ENCODE measurements at regions not wholly inside any gene's neighbourhood (a gene's known extent, or its start where the extent isn't known, plus 50 kb on each side); places are given as distances from the start of the nearest gene placed in this dataset.
A peak's percentile ranks its signal among the peaks of the same experiment; 100 is the strongest.
"Not testable (repeated sequence)": the region's sequence is repeated elsewhere in the genome, so short reads cannot be mapped to it uniquely, and the experiment has no call there.

- peaks cover 3 to 38% (median 20%) of the 10 kb centered on the region in 7 donors for H3K9me3 Mint-ChIP-seq
- no peak overlapping the region for H3K4me3 Mint-ChIP-seq
- peaks cover 0 to 9% of the 10 kb centered on the region in 2 donors for H3K36me3 Mint-ChIP-seq
- H3K4me1 Mint-ChIP-seq = no peaks in the 10 kb centered on the region
- H3K27ac Mint-ChIP-seq = no peak overlapping the region
- ATAC-seq (ENCODE audit: low read depth in 2 of 2) (no peak), DNase-seq (no peak)
- no peaks in the 10 kb centered on the region for H3K27me3 Mint-ChIP-seq
Measured at GRCh38 chr4:144862210-144862609, 216.3 kb downstream of the HHIP start.

- Mint-ChIP-seq H3K9me3 (peaks cover 3 to 42% (median 21%) of the 10 kb centered on the region in 7 donors), H3K36me3 (peaks cover 0 to 14% of the 10 kb centered on the region in 2 donors)
- not testable (repeated sequence) for H3K27me3 Mint-ChIP-seq; H3K4me1 Mint-ChIP-seq; H3K27ac Mint-ChIP-seq; DNase-seq; ATAC-seq (ENCODE audit: low read depth in 2 of 2); H3K4me3 Mint-ChIP-seq
Measured at GRCh38 chr4:144864891-144865290, 218.9 kb downstream of the HHIP start.

- DNase-seq (no peak), ATAC-seq (ENCODE audit: low read depth in 2 of 2) (no peak)
- Mint-ChIP-seq H3K4me1 (no peaks in the 10 kb centered on the region), H3K27ac (no peak overlapping the region), H3K36me3 (peaks cover 0 to 14% of the 10 kb centered on the region in 2 donors), H3K27me3 (no peaks in the 10 kb centered on the region), H3K4me3 (no peak overlapping the region), H3K9me3 (peaks cover 3 to 33% (median 19%) of the 10 kb centered on the region in 7 donors)
Measured at GRCh38 chr4:144868309-144868708, 222.4 kb downstream of the HHIP start.

- DNase-seq (no peak), ATAC-seq (ENCODE audit: low read depth in 2 of 2) (no peak)
- Mint-ChIP-seq H3K9me3 (peaks cover 0 to 5% (median 0%) of the 10 kb centered on the region in 7 donors), H3K27me3 (no peaks in the 10 kb centered on the region), H3K4me1 (no peaks in the 10 kb centered on the region), H3K36me3 (peaks cover 0 to under 1% of the 10 kb centered on the region in 2 donors), H3K27ac (no peak overlapping the region), H3K4me3 (no peak overlapping the region)
Measured at GRCh38 chr4:144872508-144873225, 225.3 kb downstream of the ANAPC10 start.

- Mint-ChIP-seq H3K4me1 (no peaks in the 10 kb centered on the region), H3K27me3 (no peaks in the 10 kb centered on the region), H3K9me3 (peaks cover 0 to 5% (median 0%) of the 10 kb centered on the region in 7 donors), H3K4me3 (no peak overlapping the region), H3K36me3 (no peaks in the 10 kb centered on the region), H3K27ac (no peak overlapping the region)
- ATAC-seq (ENCODE audit: low read depth in 2 of 2) (no peak), DNase-seq (no peak)
Measured at GRCh38 chr4:144873226-144873990, 224.6 kb downstream of the ANAPC10 start.

GRCh38 chr4:144894573-144894972 lies 203.4 kb downstream of the ANAPC10 start:
- Mint-ChIP-seq H3K27ac (no peak overlapping the region), H3K4me1 (no peaks in the 10 kb centered on the region), H3K9me3 (peaks cover 0 to 7% (median 0%) of the 10 kb centered on the region in 7 donors), H3K36me3 (no peaks in the 10 kb centered on the region), H3K27me3 (peaks cover 0 to 6% (median 0%) of the 10 kb centered on the region in 3 donors), H3K4me3 (no peak overlapping the region)
- no peak for DNase-seq
- ATAC-seq (ENCODE audit: low read depth in 2 of 2) = no peak

GRCh38 chr4:144899393-144899792 lies 198.6 kb downstream of the ANAPC10 start:
- Mint-ChIP-seq H3K4me1 (no peaks in the 10 kb centered on the region), H3K36me3 (no peaks in the 10 kb centered on the region)
- DNase-seq = no peak

GRCh38 chr4:144901141-144901540 lies 196.9 kb downstream of the ANAPC10 start:
- Mint-ChIP-seq H3K27ac (no peak overlapping the region), H3K27me3 (peaks cover 0 to under 1% (median 0%) of the 10 kb centered on the region in 3 donors), H3K36me3 (no peaks in the 10 kb centered on the region), H3K4me1 (peaks cover 0 to 5% (median 0%) of the 10 kb centered on the region in 3 donors), H3K4me3 (no peak overlapping the region), H3K9me3 (no peaks in the 10 kb centered on the region)
- DNase-seq (no peak), ATAC-seq (ENCODE audit: low read depth in 2 of 2) (no peak)

More at GRCh38 chr4:144899393-144899792, 198.6 kb downstream of the ANAPC10 start:
- no peak for ATAC-seq (ENCODE audit: low read depth in 2 of 2)
- Mint-ChIP-seq H3K4me3 (no peak overlapping the region), H3K9me3 (peaks cover 0 to 7% (median 0%) of the 10 kb centered on the region in 7 donors), H3K27ac (no peak overlapping the region), H3K27me3 (peaks cover 0 to 6% (median 0%) of the 10 kb centered on the region in 3 donors)

- peaks cover 0 to 5% (median 0%) of the 10 kb centered on the region in 3 donors for H3K4me1 Mint-ChIP-seq
- no peak overlapping the region for H3K4me3 Mint-ChIP-seq
- DNase-seq (no peak), ATAC-seq (ENCODE audit: low read depth in 2 of 2) (no peak)
- H3K27ac Mint-ChIP-seq = no peak overlapping the region
- no peaks in the 10 kb centered on the region for H3K27me3 Mint-ChIP-seq
- H3K36me3 Mint-ChIP-seq = no peaks in the 10 kb centered on the region
- peaks cover 0 to 4% (median 0%) of the 10 kb centered on the region in 7 donors for H3K9me3 Mint-ChIP-seq
Measured at GRCh38 chr4:144902614-144903013, 195.4 kb downstream of the ANAPC10 start.

- no peak overlapping the region for H3K27ac Mint-ChIP-seq
- H3K27me3 Mint-ChIP-seq = no peaks in the 10 kb centered on the region
- DNase-seq (no peak), ATAC-seq (ENCODE audit: low read depth in 2 of 2) (no peak)
- H3K4me1 Mint-ChIP-seq = peaks cover 0 to 5% (median 0%) of the 10 kb centered on the region in 3 donors
- H3K4me3 Mint-ChIP-seq = no peak overlapping the region
- H3K36me3 Mint-ChIP-seq = no peaks in the 10 kb centered on the region
- H3K9me3 Mint-ChIP-seq = peaks cover 0 to 4% (median 0%) of the 10 kb centered on the region in 7 donors
Measured at GRCh38 chr4:144903953-144904711, 193.9 kb downstream of the ANAPC10 start.

GRCh38 chr4:144905286-144905685 lies 192.7 kb downstream of the ANAPC10 start:
- H3K4me1 Mint-ChIP-seq = peaks cover 0 to 5% (median 0%) of the 10 kb centered on the region in 3 donors
- H3K36me3 Mint-ChIP-seq = no peaks in the 10 kb centered on the region
- no peak for DNase-seq
- H3K4me3 Mint-ChIP-seq = no peak overlapping the region
- H3K9me3 Mint-ChIP-seq = peaks cover 0 to 4% (median 0%) of the 10 kb centered on the region in 7 donors
- no peak for ATAC-seq (ENCODE audit: low read depth in 2 of 2)
- no peaks in the 10 kb centered on the region for H3K27me3 Mint-ChIP-seq
- H3K27ac Mint-ChIP-seq = peak overlapping the region in 1 of 6 donors; percentile 37

GRCh38 chr4:144906181-144906925 lies 191.6 kb downstream of the ANAPC10 start:
- H3K36me3 Mint-ChIP-seq = no peaks in the 10 kb centered on the region

GRCh38 chr4:144910723-144911122 lies 187.3 kb downstream of the ANAPC10 start:
- H3K9me3 Mint-ChIP-seq = peaks cover 0 to 4% (median 0%) of the 10 kb centered on the region in 7 donors
- no peaks in the 10 kb centered on the region for H3K27me3 Mint-ChIP-seq
- DNase-seq = no peak
- H3K4me1 Mint-ChIP-seq = peaks cover 0 to under 1% (median 0%) of the 10 kb centered on the region in 3 donors
- ATAC-seq (ENCODE audit: low read depth in 2 of 2) = no peak
- H3K4me3 Mint-ChIP-seq = no peak overlapping the region
- H3K36me3 Mint-ChIP-seq = no peaks in the 10 kb centered on the region
- H3K27ac Mint-ChIP-seq = peak overlapping the region in 1 of 6 donors; percentile 58

More at GRCh38 chr4:144906181-144906925, 191.6 kb downstream of the ANAPC10 start:
- Mint-ChIP-seq H3K4me1 (peaks cover 0 to 5% (median 0%) of the 10 kb centered on the region in 3 donors), H3K9me3 (peaks cover 0 to 4% (median 0%) of the 10 kb centered on the region in 7 donors), H3K27me3 (no peaks in the 10 kb centered on the region), H3K4me3 (no peak overlapping the region), H3K27ac (no peak overlapping the region)
- ATAC-seq (ENCODE audit: low read depth in 2 of 2) (no peak), DNase-seq (no peak)
